ENCODE measurements at regions not wholly inside any gene's neighbourhood (a gene's known extent, or its start where the extent isn't known, plus 50 kb on each side); places are given as distances from the start of the nearest gene placed in this dataset.

- no peak overlapping the region for H3K4me2 ChIP-seq
- no peaks in the 10 kb centered on the region for H3F3A ChIP-seq (replicated peaks; ENCODE audit: insufficient read depth)
- H3K4me1 ChIP-seq (ENCODE audit: control insufficient read depth in 1 of 2, insufficient read depth in 2 of 2, low read depth in 1 of 2, low read length in 1 of 2) = no peaks in the 10 kb centered on the region; a peak in 1 of 4 replicates
- H3K36me3 ChIP-seq (replicated peaks in 1 of 2; ENCODE audit: control insufficient read depth in 1 of 2, insufficient read depth in 2 of 2, low read length in 1 of 2) = no peaks in the 10 kb centered on the region
- H3K27ac ChIP-seq (ENCODE audit: low read depth in 2 of 2, low read length in 1 of 2) = no peak overlapping the region
- no peaks in the 10 kb centered on the region for H3K9me3 ChIP-seq
- ChIA-PET CTCF (no interaction called here), POLR2A (no interaction called here)
- no peak overlapping the region for H3K4me3 ChIP-seq (ENCODE audit: low read depth in 2 of 2, low read length in 1 of 2)
- 43% methylated on average over 11 of the region's 11 CpGs for WGBS (ENCODE audit: low lambda C conversion rate)
- no peak overlapping the region for H3K9ac ChIP-seq
- H2AFZ ChIP-seq (ENCODE audit: low read depth) = no peak overlapping the region
- TF ChIP-seq TAF1 (IDR thresholded peaks at IDR 0.05; ENCODE audit: borderline replicate concordance, low read depth, low read length) (no peak), SMC3 (IDR thresholded peaks at IDR 0.05; ENCODE audit: low read depth, low read length) (no peak), EP300 (IDR thresholded peaks at IDR 0.05; ENCODE audit: borderline replicate concordance in 1 of 2, low read depth in 1 of 2, low read length in 1 of 2) (no peak), YY1 (IDR thresholded peaks at IDR 0.05; ENCODE audit: low read depth) (no peak), JUND (IDR thresholded peaks at IDR 0.05) (no peak), TCF12 (IDR thresholded peaks at IDR 0.05) (no peak), RXRA (IDR thresholded peaks at IDR 0.05; ENCODE audit: borderline replicate concordance, low read depth) (no peak), NFIC (IDR thresholded peaks at IDR 0.05; ENCODE audit: borderline replicate concordance) (no peak), MEF2A (IDR thresholded peaks at IDR 0.05; ENCODE audit: borderline replicate concordance, low read depth) (no peak), GATA2 (CRISPR knock-in tag; IDR thresholded peaks at IDR 0.05) (no peak), FOSL2 (IDR thresholded peaks at IDR 0.05; ENCODE audit: borderline replicate concordance, low read depth) (no peak)
- TF ChIP-seq, protein P1, sequence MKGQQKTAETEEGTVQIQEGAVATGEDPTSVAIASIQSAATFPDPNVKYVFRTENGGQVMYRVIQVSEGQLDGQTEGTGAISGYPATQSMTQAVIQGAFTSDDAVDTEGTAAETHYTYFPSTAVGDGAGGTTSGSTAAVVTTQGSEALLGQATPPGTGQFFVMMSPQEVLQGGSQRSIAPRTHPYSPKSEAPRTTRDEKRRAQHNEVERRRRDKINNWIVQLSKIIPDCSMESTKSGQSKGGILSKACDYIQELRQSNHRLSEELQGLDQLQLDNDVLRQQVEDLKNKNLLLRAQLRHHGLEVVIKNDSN (IDR thresholded peaks at IDR 0.05; ENCODE audit: borderline replicate concordance, low read depth) = no peak
- TF ChIP-seq, protein P2, sequence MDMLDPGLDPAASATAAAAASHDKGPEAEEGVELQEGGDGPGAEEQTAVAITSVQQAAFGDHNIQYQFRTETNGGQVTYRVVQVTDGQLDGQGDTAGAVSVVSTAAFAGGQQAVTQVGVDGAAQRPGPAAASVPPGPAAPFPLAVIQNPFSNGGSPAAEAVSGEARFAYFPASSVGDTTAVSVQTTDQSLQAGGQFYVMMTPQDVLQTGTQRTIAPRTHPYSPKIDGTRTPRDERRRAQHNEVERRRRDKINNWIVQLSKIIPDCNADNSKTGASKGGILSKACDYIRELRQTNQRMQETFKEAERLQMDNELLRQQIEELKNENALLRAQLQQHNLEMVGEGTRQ (IDR thresholded peaks at IDR 0.05; ENCODE audit: borderline replicate concordance, low read depth, low read length) = no peak
- H3K9me2 ChIP-seq = no peaks in the 10 kb centered on the region
- no peaks in the 10 kb centered on the region for H4K20me1 ChIP-seq (ENCODE audit: insufficient read depth)
- H3K27me3 ChIP-seq (ENCODE audit: insufficient read depth) = peaks cover 11% of the 10 kb centered on the region; the same call in 1 of the 2 replicates
- no peak for DNase-seq
- no peaks in the 10 kb centered on the region for H3K79me2 ChIP-seq (ENCODE audit: insufficient read depth)
Observed at GRCh38 chrX:40501164-40501855, 79.5 kb upstream of the ATP6AP2 start.

DNA sequence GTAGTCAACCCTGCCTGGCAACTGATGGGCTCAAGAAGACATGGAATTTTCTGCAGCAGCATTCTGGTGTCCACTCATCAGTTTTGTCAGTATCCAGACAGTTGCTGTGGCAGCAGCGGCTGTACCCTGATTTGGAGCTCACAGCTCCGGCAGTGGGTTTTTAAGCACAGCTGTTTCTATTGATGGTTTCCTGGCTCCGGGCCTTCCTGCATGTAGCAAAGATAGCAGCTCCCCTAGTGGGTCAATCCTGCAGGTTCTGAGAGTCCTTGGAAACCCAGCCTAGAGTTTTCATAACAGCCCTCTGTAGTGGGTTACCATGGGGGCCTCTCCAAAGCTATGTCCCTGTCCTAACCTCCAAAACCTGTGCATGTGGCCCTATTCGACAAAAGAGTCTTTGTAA is 84.0 kb upstream of the ATP6AP2 start:
- H3K4me1 ChIP-seq (ENCODE audit: control insufficient read depth in 1 of 2, insufficient read depth in 2 of 2, low read depth in 1 of 2, low read length in 1 of 2) = no peaks in the 10 kb centered on the region; a peak in 1 of 4 replicates
- H3K9me2 ChIP-seq = no peaks in the 10 kb centered on the region
- H3K9me3 ChIP-seq = no peaks in the 10 kb centered on the region
- TF ChIP-seq YY1 (IDR thresholded peaks at IDR 0.05; ENCODE audit: low read depth) (no peak), SMC3 (IDR thresholded peaks at IDR 0.05; ENCODE audit: low read depth, low read length) (no peak), MXI1 (IDR thresholded peaks at IDR 0.05; ENCODE audit: low read depth, low read length) (no peak), RAD21 (IDR thresholded peaks at IDR 0.05; ENCODE audit: low read length) (peak; percentile 29), CTCF (IDR thresholded peaks at IDR 0.05) (peak; percentile 22)
- H3F3A ChIP-seq (replicated peaks; ENCODE audit: insufficient read depth) = no peaks in the 10 kb centered on the region
- CTCF ChIA-PET = interaction anchor here (0.8 to 1.0 kb wide), 2 partner anchors 9 to 10 kb away, joined by 3 read pairs; no protein-coding TSS in a partner anchor
- no peak overlapping the region for H2AFZ ChIP-seq (ENCODE audit: low read depth)
- H3K4me3 ChIP-seq (ENCODE audit: low read depth in 2 of 2, low read length in 1 of 2) = no peak overlapping the region
- H3K9ac ChIP-seq = no peak overlapping the region
- no peaks in the 10 kb centered on the region for H3K79me2 ChIP-seq (ENCODE audit: insufficient read depth)
- H3K4me2 ChIP-seq = no peak overlapping the region
- H3K27me3 ChIP-seq (ENCODE audit: insufficient read depth) = peaks cover 20% of the 10 kb centered on the region; the same call in 1 of the 2 replicates
- WGBS (ENCODE audit: low lambda C conversion rate) = 39% methylated on average over 4 of the region's 4 CpGs
- H3K36me3 ChIP-seq (replicated peaks in 1 of 2; ENCODE audit: control insufficient read depth in 1 of 2, insufficient read depth in 2 of 2, low read length in 1 of 2) = no peaks in the 10 kb centered on the region
- peak; percentile 41 for DNase-seq
- POLR2A ChIA-PET = no interaction called here
- H4K20me1 ChIP-seq (ENCODE audit: insufficient read depth) = no peaks in the 10 kb centered on the region
- no peak overlapping the region for H3K27ac ChIP-seq (ENCODE audit: low read depth in 2 of 2, low read length in 1 of 2)

Data from SK-N-SH (cell line).